H1 (cell line): ENCODE measurements at regions not wholly inside any gene's neighbourhood (a gene's known extent, or its start where the extent isn't known, plus 50 kb on each side); places are given as distances from the start of the nearest gene placed in this dataset.

Experiments used
- CHD2 ChIP-seq: IDR thresholded peaks from 2 replicates; pipeline ENCODE4 v1.6.1; 2012; ENCODE audit warnings: low read length, improper control_type of control experiment
- CTCF ChIP-seq, 3 experiments: IDR thresholded peaks; 1 replicate in 2 of 3; 2 replicates in 1 of 3; pipeline versions ENCODE4 v1.5.1 to v1.6.1; 2011; ENCODE audit warnings: low read length in 3 of 3, mild to moderate bottlenecking in 3 of 3, inconsistent platforms in 2 of 3, low read depth in 1 of 3, moderate library complexity in 1 of 3; ENCODE audit not compliant: insufficient read depth in 1 of 3; ENCODE audit errors: control extremely low read depth in 1 of 3
- GABPA ChIP-seq: IDR thresholded peaks from 2 replicates; pipeline ENCODE4 v1.6.1; 2011; ENCODE audit warnings: mild to moderate bottlenecking, low read length, moderate library complexity, borderline replicate concordance; ENCODE audit not compliant: insufficient read depth
- MAX ChIP-seq: IDR thresholded peaks from 2 replicates; pipeline ENCODE4 v1.6.1; 2012; ENCODE audit warnings: inconsistent platforms
- SRF ChIP-seq: IDR thresholded peaks from 2 replicates; pipeline ENCODE4 v1.6.1; 2011; ENCODE audit warnings: mild to moderate bottlenecking, low read depth, low read length, moderate library complexity

GRCh38 chr3:33920511-33920910 is 122.1 kb downstream of the PDCD6IP start:
- TF ChIP-seq CTCF (IDR thresholded peaks at IDR 0.05; ENCODE audit: control extremely low read depth in 1 of 3, insufficient read depth in 1 of 3, low read depth in 1 of 3, low read length in 3 of 3), result no peak
- no peak for TF ChIP-seq GABPA
- no peak for TF ChIP-seq CHD2
- no peak for TF ChIP-seq SRF
- no peak for TF ChIP-seq MAX
